Stomach (tissue), 8 donors: ENCODE measurements at regions not wholly inside any gene's neighbourhood (a gene's known extent, or its start where the extent isn't known, plus 50 kb on each side); places are given as distances from the start of the nearest gene placed in this dataset.

Experiments
- DNase-seq, 2 donors: peaks; one replicate each; pipeline versions ENCODE4 v3.0.0 to v3.0.0-alpha.2; 2013 to 2019
- H3K27ac ChIP-seq, 5 donors: fragments of 200-600 bp in 4 of 5; sonication (generic) in 4 of 5; one replicate each; pipeline ENCODE4 v1.5.1; 2013 to 2019; ENCODE audit warnings: mild to moderate bottlenecking in 1 of 5, moderate library complexity in 1 of 5
- H3K27me3 ChIP-seq, 3 donors: fragments of 200-600 bp; sonication (generic); one replicate each; pipeline ENCODE4 v1.5.1; 2017 to 2019; ENCODE audit warnings: mixed run types in 1 of 3
- H3K36me3 ChIP-seq, 4 donors: fragments of 200-600 bp; sonication (generic); 1 replicate in 3 of 4; 2 replicates in 1 of 4; pipeline ENCODE4 v1.5.1; 2016 to 2019
- H3K4me1 ChIP-seq, 4 donors: fragments of 200-600 bp; sonication (generic); one replicate each; pipeline ENCODE4 v1.5.1; 2016 to 2019
- H3K4me3 ChIP-seq, 4 donors: fragments of 200-600 bp; sonication (generic) in 3 of 4; one replicate each; pipeline ENCODE4 v1.5.1; 2016 to 2019; ENCODE audit warnings: mild to moderate bottlenecking in 1 of 4
- H3K9me3 ChIP-seq, 4 donors: fragments of 200-600 bp; sonication (generic); one replicate each; pipeline ENCODE4 v1.5.1; 2016 to 2019
- EP300 ChIP-seq: sonication (generic); formaldehyde crosslinking; IDR thresholded peaks from one replicate; pipeline ENCODE4 v1.6.1; 2017; ENCODE audit warnings: antibody characterized with exemption
- POLR2A ChIP-seq, 4 donors: fragments of 450-650 bp; IDR thresholded peaks; one replicate each; pipeline ENCODE4 v1.6.1; 2016; ENCODE audit warnings: antibody characterized with exemption in 4 of 4, control low read depth in 2 of 4, mild to moderate bottlenecking in 1 of 4, moderate library complexity in 1 of 4
- POLR2AphosphoS5 ChIP-seq, 3 donors: sonication (generic); formaldehyde crosslinking; IDR thresholded peaks; one replicate each; pipeline ENCODE4 v1.6.1; 2016; ENCODE audit warnings: antibody characterized with exemption in 3 of 3
- WGBS, 5 donors: extraction: QIAGEN DNeasy Blood & Tissue Kit in 3 of 5; methylation state at CpG; one replicate each; pipeline versions ENCODE4 v1.1.5 to v1.1.7; 2013 to 2018; 5-methylcytosine and 5-hydroxymethylcytosine counted together
- intact Hi-C: fragments of 100-400 bp; cut with DNase I; formaldehyde crosslinking; loops from one replicate; pipeline ENCODE4 v1.15.1; 2023; ENCODE audit warnings: low total_unique reads
- TF ChIP-seq, protein P1 (sequence below), 7 experiments: fragments of 450-650 bp in 4 of 7; fragments of 200-600 bp in 3 of 7; sonication (generic) in 3 of 7; IDR thresholded peaks; one replicate each; pipeline ENCODE4 v1.5.1; 2016 to 2019; ENCODE audit warnings: antibody characterized with exemption in 7 of 7, control low read depth in 2 of 7, mild to moderate bottlenecking in 1 of 7
- donor health status: healthy with polysubstance abuse.
- donor health status: Bipolar disorder and iron deficiency.
- donor health status: healthy.

DNA sequence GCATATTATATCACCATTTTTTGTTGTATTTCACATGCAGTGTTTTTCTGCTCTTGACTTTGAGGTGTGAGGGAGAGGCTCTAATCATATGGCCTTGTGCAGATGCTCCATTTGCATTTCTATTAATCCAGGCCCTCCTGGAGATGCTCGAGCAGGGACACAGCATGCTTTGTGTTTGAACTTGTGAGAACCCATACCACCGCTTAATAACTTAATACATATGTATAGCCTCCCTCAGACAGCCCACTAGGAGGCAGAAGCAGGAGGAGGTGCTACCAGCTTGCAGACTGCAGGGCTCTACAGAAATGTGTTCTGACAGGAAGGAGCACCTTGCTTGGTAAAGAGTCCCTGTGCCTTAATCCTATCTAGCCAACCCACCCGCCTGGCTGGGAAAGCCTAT is 155.2 kb downstream of the BARHL2 start:
- H3K27ac ChIP-seq = no peak overlapping the region
- no peak for DNase-seq
- TF ChIP-seq, protein P1, sequence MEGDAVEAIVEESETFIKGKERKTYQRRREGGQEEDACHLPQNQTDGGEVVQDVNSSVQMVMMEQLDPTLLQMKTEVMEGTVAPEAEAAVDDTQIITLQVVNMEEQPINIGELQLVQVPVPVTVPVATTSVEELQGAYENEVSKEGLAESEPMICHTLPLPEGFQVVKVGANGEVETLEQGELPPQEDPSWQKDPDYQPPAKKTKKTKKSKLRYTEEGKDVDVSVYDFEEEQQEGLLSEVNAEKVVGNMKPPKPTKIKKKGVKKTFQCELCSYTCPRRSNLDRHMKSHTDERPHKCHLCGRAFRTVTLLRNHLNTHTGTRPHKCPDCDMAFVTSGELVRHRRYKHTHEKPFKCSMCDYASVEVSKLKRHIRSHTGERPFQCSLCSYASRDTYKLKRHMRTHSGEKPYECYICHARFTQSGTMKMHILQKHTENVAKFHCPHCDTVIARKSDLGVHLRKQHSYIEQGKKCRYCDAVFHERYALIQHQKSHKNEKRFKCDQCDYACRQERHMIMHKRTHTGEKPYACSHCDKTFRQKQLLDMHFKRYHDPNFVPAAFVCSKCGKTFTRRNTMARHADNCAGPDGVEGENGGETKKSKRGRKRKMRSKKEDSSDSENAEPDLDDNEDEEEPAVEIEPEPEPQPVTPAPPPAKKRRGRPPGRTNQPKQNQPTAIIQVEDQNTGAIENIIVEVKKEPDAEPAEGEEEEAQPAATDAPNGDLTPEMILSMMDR (IDR thresholded peaks at IDR 0.05) = no peak

DNA sequence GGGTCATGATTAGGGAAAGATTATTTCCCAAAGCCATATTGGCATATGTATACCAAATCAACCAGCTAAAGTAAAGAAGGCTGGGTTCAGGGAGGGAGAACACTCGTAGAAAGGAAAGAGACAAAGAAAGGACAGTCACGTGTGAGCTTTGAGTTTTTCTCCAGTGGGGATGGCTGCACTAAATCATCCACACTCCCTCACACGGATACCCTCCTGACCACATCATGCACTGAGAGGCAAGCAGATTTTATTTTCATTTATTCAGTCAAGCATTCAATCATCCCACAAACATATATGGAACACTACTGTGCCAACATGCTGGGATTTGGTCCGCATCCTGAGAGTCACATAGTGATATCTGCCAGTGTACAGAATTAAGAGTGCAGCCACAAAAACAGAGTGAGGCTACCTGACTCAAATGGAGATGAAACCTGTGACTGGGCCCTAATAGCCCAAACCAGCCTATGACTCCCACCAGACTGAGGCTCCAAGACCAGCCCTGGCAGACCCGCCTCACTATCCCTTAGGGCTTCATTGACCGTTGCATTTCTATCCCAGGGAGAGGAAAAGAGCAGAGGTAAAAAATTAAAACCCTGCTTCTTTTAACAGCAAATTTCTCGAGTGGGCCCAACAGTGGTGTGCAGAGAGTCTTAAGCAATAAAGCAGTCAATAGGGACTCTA is 155.9 kb downstream of the BARHL2 start:
- Histone ChIP-seq H3K27ac (no peak overlapping the region), H3K4me3 (no peak overlapping the region), H3K36me3 (no peaks in the 10 kb centered on the region), H3K27me3 (no peaks in the 10 kb centered on the region), H3K9me3 (no peaks in the 10 kb centered on the region), H3K4me1 (no peaks in the 10 kb centered on the region)
- 67 to 82% (median 79%) methylated on average over 7 of the region's 7 CpGs for WGBS, 5 donors
- no peak for TF ChIP-seq EP300
- no peak for TF ChIP-seq POLR2AphosphoS5 (IDR thresholded peaks at IDR 0.05)
- TF ChIP-seq, protein P1 (IDR thresholded peaks at IDR 0.05) = no peak
- no peak for TF ChIP-seq POLR2A (IDR thresholded peaks at IDR 0.05)
- DNase-seq = no peak
- intact Hi-C loops = no loop called here

More for the DNA sequence above, 155.2 kb downstream of the BARHL2 start:
- Histone ChIP-seq H3K36me3 (no peaks in the 10 kb centered on the region), H3K4me3 (no peak overlapping the region), H3K4me1 (no peaks in the 10 kb centered on the region), H3K27me3 (no peaks in the 10 kb centered on the region), H3K9me3 (no peaks in the 10 kb centered on the region)
- 47 to 76% (median 76%) methylated on average over 3 of the region's 3 CpGs for WGBS, 5 donors
- intact Hi-C loops = no loop called here

- Histone ChIP-seq H3K4me1 (no peaks in the 10 kb centered on the region), H3K4me3 (no peak overlapping the region), H3K36me3 (no peaks in the 10 kb centered on the region), H3K27ac (no peak overlapping the region), H3K27me3 (no peaks in the 10 kb centered on the region), H3K9me3 (no peaks in the 10 kb centered on the region)
- DNase-seq = no peak
- intact Hi-C loops = no loop called here
- 74 to 84% (median 81%) methylated on average over 6 of the region's 6 CpGs for WGBS, 5 donors
- TF ChIP-seq, protein P1 (IDR thresholded peaks at IDR 0.05) = no peak
- TF ChIP-seq POLR2AphosphoS5 (IDR thresholded peaks at IDR 0.05) (no peak), POLR2A (IDR thresholded peaks at IDR 0.05) (no peak), EP300 (no peak)
These were observed 158.2 kb downstream of the BARHL2 start for GRCh38 chr1:90558754-90559378.

DNA sequence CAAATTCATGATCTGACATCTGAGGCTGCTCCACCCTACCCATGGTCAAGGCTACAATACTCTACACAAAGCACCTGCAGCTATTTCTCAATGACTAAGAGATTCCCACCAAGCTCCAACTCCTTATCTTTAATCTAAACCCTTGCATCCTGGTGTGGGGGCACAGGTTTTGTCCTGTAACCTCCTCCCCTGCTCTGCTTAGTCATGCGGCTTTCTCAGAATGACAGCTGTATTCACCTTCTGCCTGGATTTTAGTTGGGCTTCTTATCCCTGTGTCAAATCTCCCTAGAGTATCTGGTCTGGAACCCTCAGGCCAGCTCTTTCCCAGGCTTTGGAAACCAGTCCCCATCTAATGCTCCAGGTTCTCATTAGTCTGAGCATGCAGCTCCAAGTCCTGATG is 159.0 kb downstream of the BARHL2 start:
- no peak overlapping the region for H3K4me3 ChIP-seq
- H3K4me1 ChIP-seq = no peaks in the 10 kb centered on the region
- DNase-seq = no peak
- intact Hi-C loops = no loop called here
- no peak overlapping the region for H3K27ac ChIP-seq
- H3K36me3 ChIP-seq = no peaks in the 10 kb centered on the region
- no peaks in the 10 kb centered on the region for H3K27me3 ChIP-seq
- TF ChIP-seq POLR2AphosphoS5 (IDR thresholded peaks at IDR 0.05) (no peak), POLR2A (IDR thresholded peaks at IDR 0.05) (no peak), EP300 (no peak)
- TF ChIP-seq, protein P1 (IDR thresholded peaks at IDR 0.05) = no peak
- no peaks in the 10 kb centered on the region for H3K9me3 ChIP-seq
- WGBS, 5 donors = 58 to 100% (median 70%) methylated on average over 1 of the region's 1 CpG
